ENCODE measurements at regions not wholly inside any gene's neighbourhood (a gene's known extent, or its start where the extent isn't known, plus 50 kb on each side); places are given as distances from the start of the nearest gene placed in this dataset.

GRCh38 chr2:95674186-95674585, 82.4 kb downstream of the TRIM43 start:
- TF ChIP-seq CTCF (conservative IDR thresholded peaks at IDR 0.05; ENCODE audit: low read depth, low read length) (no peak), EZH2 (IDR thresholded peaks at IDR 0.05; ENCODE audit: borderline replicate concordance, low read depth, low read length, poor library complexity, severe bottlenecking) (no peak)

Measured in A673 (cell line).